Fibroblast of upper back skin (primary cell): ENCODE measurements at regions not wholly inside any gene's neighbourhood (a gene's known extent, or its start where the extent isn't known, plus 50 kb on each side); places are given as distances from the start of the nearest gene placed in this dataset.
A peak's percentile ranks its signal among the peaks of the same experiment; 100 is the strongest.
"Not testable (repeated sequence)": the region's sequence is repeated elsewhere in the genome, so short reads cannot be mapped to it uniquely, and the experiment has no call there.

Experiments used
- DNase-seq: peaks from one replicate; pipeline ENCODE4 v3.0.0-alpha.2; 2013

DNA sequence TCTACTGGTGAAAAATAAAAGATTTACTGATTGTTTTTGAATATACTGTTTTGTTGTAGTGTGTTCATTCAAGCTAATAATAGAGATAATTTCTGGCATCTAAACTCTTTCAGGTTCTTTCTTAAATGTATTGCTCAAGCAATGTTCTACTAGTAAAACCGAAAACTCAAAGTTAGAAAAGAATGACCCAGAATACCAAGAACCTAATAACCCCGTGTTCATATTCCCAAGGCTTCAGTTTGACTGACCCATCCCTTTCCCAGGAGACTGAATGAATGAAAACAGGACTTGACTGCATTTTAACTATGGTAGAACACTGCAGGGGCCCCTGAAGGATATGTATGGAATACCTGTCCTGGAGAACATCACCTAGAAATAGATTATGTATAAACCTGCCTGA is 375.3 kb downstream of the MAFB start:
- no peak for DNase-seq

DNA sequence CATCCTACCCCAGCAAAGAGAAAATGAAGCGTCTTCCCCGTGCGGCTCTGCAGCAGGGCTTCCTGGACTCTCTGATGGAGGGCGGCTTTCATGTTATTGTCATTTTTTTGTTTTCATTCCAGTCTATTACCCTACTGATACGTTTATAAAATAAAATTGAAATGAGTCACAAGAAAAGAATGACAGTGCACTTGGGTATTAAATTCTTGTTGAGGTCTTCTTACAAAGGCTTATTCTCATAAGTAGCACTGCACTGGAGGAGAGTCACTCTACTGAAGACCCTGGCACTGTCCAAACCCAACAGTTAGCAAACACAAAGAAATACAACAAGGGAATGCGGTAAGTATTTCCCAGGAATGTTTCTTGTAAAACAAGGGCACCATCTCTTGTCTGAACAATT is 379.3 kb downstream of the MAFB start:
- DNase-seq, result peak; percentile 8

DNA sequence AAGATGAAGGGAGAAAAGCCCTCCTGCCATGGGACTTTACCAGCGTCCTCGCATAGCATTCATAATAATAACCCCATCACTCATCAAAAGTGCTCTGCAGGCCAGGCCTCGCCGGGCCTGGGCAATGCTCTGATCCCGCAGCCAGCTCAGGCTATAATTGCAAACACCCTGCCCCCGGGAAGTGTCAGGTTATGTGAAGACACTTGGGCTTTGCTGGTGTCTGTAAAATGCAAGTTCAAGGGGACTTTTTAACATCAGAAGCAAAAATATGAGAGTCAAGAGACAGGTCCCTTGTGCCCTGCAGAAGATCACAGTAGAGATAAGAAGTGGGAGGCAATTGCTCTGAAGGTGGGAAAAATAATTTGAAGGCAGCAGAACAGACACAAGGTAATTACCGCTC is 381.0 kb downstream of the MAFB start:
- DNase-seq, result no peak

DNA sequence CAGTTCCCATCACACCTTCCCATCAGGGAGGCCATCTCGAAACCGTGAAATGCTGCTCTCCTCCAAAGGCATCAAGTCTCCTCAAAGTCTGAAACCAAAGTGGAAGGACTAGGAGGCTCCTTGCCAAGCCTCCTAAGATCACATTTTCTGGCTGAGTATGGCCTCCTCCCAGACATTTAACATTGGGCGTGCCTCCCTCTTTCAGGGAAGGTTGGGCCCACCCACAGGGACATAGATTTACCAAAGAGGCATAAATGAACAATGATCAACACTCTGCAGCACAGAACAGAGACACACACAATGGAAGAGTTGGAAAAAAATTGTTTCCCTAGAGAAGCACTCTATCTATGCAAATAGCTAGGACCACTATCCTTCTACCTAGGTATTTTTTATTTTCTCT is 381.8 kb downstream of the MAFB start:
- no peak for DNase-seq

GRCh38 chr20:40305303-40305702 is 383.7 kb downstream of the MAFB start:
- no peak for DNase-seq

- no peak for DNase-seq
These were observed 384.9 kb downstream of the MAFB start for GRCh38 chr20:40304119-40304613.

DNA sequence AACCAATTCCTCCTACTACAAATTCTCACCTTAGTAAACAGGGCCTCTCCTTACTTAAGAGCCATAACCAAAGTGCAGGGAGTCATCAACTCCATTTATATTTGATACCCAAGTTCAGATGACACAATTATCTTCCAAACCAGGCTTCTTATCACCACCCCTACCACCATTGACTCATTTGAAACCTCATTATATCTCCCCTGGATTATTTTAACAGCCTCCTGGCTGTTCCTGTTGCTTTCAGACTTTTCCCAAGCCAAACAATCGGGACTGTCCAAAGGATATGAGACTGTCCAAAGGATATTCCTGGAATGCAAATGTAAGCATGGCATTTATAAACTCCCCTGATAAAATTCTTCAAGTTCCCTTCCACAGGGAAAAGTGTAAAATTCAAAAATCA is 394.3 kb downstream of the MAFB start:
- DNase-seq, result no peak

DNA sequence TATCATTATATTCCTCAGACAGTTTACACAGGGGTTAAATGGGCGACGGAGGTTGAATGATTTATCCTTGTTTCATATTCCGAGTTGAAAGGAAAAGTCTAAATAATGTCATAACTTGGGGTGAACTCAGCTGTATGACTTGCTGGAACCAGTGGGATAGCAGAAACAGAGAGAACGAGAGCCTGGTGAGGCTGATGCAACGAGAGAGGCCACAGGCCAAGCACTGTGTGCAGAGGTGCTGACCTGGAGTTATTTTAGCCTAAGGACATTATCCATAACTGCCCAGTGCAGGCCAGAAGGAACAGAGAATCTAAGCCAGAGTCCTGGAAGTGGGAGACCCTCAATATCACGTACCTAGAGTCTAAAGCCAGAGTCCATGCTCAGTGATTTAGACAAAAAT is 394.9 kb downstream of the MAFB start:
- no peak for DNase-seq

GRCh38 chr20:40293740-40294139 is 395.3 kb downstream of the MAFB start:
- peak; percentile 18 for DNase-seq

- DNase-seq, result peak; percentile 30
These were observed 397.4 kb downstream of the MAFB start for GRCh38 chr20:40291493-40292135.

- DNase-seq, result no peak
These were observed 401.4 kb downstream of the MAFB start for GRCh38 chr20:40287683-40288082.

DNA sequence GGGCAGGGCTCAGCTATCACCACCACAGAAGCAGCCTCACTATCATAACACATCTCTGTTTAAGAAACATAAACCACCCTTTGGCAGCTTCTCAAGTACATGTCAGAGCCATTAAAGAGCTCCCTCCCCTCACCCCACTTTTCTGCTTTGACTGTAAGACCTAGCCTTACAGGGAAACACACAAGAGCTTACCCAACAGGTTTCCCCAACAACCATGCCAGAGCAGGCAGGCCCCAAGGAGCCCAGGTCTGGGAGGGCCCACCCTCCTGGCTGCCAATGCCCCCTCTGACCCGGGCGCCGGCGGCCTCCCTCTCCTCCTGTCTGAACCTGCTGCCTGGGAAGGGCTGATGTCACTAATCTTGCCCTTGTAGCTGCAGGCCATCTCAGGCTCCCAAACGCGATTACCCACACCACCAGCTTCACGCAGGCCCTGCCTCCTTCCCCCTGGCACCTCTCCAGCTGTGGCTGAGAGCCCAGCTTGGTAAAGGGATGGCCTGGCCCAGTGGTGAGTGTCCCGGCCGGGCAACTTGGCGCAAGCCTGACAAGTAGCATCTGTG is 402.0 kb downstream of the MAFB start:
- DNase-seq, result peak; percentile 30

- no peak for DNase-seq
These were observed 404.4 kb downstream of the MAFB start for GRCh38 chr20:40284611-40285010.

GRCh38 chr20:40283689-40284088 is 405.3 kb downstream of the MAFB start:
- no peak for DNase-seq

- peak; percentile 20 for DNase-seq
These were observed 406.1 kb downstream of the MAFB start for GRCh38 chr20:40282941-40283340.

DNA sequence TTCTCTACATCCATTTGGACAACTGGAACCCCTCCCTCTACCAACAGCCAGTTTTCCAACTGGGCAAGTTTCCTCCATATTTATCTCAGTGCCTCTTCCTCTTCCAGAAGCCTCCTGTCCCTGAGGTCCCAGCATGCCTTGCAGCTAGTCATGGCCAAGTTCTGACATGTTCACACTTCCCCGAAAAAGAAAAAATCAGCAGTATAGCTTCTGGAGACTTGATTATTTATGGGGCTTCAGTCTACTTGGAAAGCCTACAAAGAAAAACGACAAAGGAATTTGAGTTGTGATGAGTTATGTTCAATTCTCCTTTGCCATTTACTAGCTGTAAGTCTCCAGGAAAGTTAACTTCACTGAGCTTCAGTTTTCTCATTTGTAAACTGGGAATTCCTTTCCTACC is 406.5 kb downstream of the MAFB start:
- peak; percentile 61 for DNase-seq

- peak; percentile 14 for DNase-seq
These were observed 408.4 kb downstream of the MAFB start for GRCh38 chr20:40280616-40281015.

GRCh38 chr20:40279390-40279789 is 409.6 kb downstream of the MAFB start:
- DNase-seq, result peak; percentile 91

DNA sequence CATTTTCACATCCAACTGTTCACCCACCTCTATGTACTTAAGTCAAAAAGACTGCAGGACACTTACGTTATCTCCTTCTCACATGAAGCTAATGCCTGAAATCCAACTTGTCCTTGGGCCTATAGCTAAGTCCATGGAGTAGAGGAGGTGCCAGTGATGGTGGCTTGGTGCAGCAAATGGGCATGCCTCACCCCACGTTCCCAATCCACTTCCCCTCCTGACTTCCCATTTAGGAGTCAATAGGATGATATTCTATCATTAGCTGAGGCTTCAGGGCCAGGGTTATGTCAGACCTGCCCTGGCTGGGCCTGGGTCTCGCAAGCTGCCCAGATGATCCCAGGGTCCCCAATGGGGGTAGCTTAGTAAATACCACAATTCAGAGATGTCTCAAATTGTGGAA is 410.4 kb downstream of the MAFB start:
- DNase-seq, result no peak

- no peak for DNase-seq
These were observed 412.7 kb downstream of the MAFB start for GRCh38 chr20:40276301-40276700.

DNA sequence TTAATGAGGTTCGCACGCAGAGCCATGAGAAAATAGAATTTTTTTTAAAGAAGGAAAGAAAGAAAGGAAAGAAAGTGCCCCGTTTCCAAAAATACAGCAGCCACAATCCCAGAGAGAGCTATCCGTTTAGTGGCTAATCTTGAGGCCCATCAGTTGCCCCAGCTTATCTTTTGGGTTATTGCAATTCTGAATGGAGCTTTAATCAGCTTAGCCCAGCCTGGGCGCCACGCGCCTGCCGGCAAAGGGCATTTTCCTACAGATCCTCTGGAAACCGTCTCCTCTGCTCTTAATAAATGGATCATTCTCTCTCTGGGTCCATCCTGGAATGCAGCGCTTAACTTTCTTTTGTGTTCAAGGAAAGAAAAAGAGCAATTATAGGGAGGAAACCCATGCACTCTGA is 413.3 kb downstream of the MAFB start:
- no peak for DNase-seq

DNA sequence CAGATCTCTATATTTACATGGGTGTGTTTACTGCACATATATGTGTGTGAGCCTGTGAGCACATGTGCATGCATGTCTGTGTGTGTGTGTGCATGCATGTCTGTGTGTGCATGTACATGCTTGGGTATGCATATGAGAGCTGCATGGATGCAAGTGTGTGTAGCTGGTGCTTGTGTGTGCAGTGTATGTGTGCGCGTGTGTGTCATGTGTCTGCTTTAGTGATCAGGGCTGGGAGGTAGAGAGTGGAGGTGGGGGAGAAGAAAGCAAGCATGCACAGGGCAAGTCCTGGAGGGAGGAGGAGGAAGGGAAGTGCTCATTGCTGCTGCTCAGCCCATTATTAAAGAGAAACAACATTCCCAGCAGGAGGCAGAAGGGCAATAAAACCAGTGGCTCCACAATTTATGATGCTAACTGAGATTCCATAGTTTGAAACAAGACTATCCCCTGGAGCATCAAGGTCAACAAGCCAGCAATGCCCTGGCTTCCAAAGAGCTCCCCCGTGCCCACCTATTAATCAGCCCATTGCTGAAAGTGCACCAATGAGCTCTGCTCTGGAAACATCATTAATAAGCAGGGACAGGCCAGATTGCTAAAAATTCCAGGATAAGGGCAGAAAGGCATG is 414.0 kb downstream of the MAFB start:
- DNase-seq, result no peak

GRCh38 chr20:40269274-40269673 is 419.8 kb downstream of the MAFB start:
- not testable (repeated sequence) for DNase-seq

DNA sequence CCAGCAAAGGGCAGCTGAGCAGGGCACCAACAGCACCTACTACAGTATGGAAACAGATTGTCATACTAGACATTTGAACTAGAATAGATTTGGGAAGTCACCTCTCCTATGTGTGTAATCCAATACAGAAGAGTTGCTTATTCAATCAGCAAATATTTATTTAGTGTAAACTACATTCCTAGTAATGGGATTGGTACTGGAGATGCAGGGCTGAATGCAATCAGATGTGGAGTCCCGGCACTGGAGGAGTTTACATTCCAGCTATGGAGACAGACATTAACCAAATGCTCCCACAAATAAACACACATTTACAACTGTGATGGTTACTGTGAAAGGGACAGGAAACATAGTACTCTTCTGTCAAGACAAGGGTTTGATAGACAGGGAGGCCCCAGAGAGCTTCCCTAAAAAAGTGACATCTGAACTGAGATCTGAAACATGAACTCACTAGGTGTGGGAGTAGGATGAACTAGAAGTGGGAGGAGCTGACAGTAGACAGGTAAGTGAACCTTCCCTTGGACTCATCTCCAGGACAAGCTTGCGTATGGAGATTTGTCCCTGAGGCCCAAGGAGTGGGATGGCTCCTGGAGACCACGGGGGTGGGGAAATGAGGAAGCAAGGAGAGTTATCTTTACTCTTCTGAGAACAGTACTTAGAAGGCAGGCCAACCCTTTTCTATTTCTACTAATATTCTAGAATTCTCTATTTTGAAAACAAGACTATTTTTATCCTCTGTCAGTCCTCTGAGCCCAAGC is 420.5 kb downstream of the MAFB start:
- DNase-seq, result no peak
